Neural cell (in vitro differentiated cells): ENCODE measurements at regions not wholly inside any gene's neighbourhood (a gene's known extent, or its start where the extent isn't known, plus 50 kb on each side); places are given as distances from the start of the nearest gene placed in this dataset.

Experiments used
- EP300 ChIP-seq: fragments of 450-650 bp; conservative IDR thresholded peaks from 2 replicates; pipeline ENCODE4 v1.6.1; 2014; ENCODE audit warnings: antibody characterized with exemption, mild to moderate bottlenecking, moderate library complexity; ENCODE audit not compliant: poor library complexity, severe bottlenecking
- MXI1 ChIP-seq: fragments of 450-650 bp; conservative IDR thresholded peaks from 2 replicates; pipeline ENCODE4 v1.6.1; 2014; ENCODE audit warnings: antibody characterized with exemption, mild to moderate bottlenecking; ENCODE audit not compliant: poor library complexity, severe bottlenecking
- POLR2AphosphoS5 ChIP-seq: IDR thresholded peaks from 2 replicates; pipeline ENCODE4 v1.6.1; 2012
- RAD21 ChIP-seq: fragments of 450-650 bp; conservative IDR thresholded peaks from 2 replicates; pipeline ENCODE4 v1.6.1; 2014; ENCODE audit warnings: antibody characterized with exemption, mild to moderate bottlenecking, moderate library complexity
- TF ChIP-seq, protein P1 (sequence below): fragments of 450-650 bp; IDR thresholded peaks from 2 replicates; pipeline ENCODE4 v1.5.1; 2014; ENCODE audit warnings: antibody characterized with exemption, mild to moderate bottlenecking, moderate library complexity; ENCODE audit not compliant: poor library complexity, severe bottlenecking
- TF ChIP-seq, protein P2 (sequence below): IDR thresholded peaks from 2 replicates; pipeline ENCODE4 v1.6.1; 2012; ENCODE audit warnings: borderline replicate concordance

DNA sequence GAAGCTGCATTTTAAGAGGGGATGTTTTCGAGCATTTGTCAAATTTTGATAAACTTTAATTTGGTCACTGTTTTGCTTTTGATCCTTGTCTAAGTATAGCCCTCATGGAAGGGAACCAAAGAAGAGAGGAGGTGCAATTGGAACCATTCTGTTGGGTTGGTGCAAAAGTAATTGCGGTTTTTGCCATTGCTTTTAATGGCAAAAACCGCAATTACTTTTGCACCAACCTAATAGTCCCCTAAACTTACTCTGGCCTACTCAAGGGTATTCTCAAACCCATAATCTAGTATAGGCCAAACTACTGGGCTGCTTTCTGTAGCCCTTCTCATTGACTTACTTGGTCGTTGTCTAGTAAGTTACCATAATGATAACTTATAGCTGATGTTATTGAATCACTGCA, 634.7 kb downstream of the MAFB start:
- TF ChIP-seq, protein P1, sequence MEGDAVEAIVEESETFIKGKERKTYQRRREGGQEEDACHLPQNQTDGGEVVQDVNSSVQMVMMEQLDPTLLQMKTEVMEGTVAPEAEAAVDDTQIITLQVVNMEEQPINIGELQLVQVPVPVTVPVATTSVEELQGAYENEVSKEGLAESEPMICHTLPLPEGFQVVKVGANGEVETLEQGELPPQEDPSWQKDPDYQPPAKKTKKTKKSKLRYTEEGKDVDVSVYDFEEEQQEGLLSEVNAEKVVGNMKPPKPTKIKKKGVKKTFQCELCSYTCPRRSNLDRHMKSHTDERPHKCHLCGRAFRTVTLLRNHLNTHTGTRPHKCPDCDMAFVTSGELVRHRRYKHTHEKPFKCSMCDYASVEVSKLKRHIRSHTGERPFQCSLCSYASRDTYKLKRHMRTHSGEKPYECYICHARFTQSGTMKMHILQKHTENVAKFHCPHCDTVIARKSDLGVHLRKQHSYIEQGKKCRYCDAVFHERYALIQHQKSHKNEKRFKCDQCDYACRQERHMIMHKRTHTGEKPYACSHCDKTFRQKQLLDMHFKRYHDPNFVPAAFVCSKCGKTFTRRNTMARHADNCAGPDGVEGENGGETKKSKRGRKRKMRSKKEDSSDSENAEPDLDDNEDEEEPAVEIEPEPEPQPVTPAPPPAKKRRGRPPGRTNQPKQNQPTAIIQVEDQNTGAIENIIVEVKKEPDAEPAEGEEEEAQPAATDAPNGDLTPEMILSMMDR = no peak
- TF ChIP-seq RAD21 (no peak), POLR2AphosphoS5 (no peak), EP300 (no peak), MXI1 (no peak)
- TF ChIP-seq, protein P2, sequence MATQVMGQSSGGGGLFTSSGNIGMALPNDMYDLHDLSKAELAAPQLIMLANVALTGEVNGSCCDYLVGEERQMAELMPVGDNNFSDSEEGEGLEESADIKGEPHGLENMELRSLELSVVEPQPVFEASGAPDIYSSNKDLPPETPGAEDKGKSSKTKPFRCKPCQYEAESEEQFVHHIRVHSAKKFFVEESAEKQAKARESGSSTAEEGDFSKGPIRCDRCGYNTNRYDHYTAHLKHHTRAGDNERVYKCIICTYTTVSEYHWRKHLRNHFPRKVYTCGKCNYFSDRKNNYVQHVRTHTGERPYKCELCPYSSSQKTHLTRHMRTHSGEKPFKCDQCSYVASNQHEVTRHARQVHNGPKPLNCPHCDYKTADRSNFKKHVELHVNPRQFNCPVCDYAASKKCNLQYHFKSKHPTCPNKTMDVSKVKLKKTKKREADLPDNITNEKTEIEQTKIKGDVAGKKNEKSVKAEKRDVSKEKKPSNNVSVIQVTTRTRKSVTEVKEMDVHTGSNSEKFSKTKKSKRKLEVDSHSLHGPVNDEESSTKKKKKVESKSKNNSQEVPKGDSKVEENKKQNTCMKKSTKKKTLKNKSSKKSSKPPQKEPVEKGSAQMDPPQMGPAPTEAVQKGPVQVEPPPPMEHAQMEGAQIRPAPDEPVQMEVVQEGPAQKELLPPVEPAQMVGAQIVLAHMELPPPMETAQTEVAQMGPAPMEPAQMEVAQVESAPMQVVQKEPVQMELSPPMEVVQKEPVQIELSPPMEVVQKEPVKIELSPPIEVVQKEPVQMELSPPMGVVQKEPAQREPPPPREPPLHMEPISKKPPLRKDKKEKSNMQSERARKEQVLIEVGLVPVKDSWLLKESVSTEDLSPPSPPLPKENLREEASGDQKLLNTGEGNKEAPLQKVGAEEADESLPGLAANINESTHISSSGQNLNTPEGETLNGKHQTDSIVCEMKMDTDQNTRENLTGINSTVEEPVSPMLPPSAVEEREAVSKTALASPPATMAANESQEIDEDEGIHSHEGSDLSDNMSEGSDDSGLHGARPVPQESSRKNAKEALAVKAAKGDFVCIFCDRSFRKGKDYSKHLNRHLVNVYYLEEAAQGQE = no peak
